HG02623 (cell line): ENCODE measurements at regions not wholly inside any gene's neighbourhood (a gene's known extent, or its start where the extent isn't known, plus 50 kb on each side); places are given as distances from the start of the nearest gene placed in this dataset.

Source experiments
- ATAC-seq: cut with Tn5 transposase; IDR thresholded peaks from one replicate; pipeline ENCODE4 v1.9.1; 2021; ENCODE audit warnings: moderate library complexity; ENCODE audit not compliant: unreplicated experiment

- no peak for ATAC-seq
These were observed 135.7 kb upstream of the STEAP4 start for GRCh38 chr7:88442413-88442812.

DNA sequence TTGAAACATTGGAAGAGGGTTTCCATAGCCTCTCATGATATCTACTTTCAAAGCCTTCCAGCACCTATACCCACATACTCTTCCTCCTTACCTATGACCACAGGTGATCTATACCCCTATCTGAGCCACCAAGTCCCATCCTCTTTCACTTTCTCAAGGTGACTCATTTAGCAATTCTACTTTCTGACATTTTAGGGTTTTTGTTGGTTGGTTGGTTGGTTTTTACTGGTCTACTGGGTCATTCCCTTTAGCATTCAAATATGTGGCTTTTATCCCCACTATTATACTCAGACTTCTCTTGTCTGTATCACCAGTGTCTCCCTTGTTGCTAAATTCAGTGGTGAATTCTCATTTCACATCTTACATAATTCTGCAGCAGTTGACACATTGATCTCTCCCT lies 130.4 kb upstream of the STEAP4 start:
- no peak for ATAC-seq

GRCh38 chr7:88432301-88432700 lies 125.6 kb upstream of the STEAP4 start:
- ATAC-seq = no peak

- ATAC-seq = no peak
These were observed 125.2 kb upstream of the STEAP4 start for GRCh38 chr7:88431882-88432281.

DNA sequence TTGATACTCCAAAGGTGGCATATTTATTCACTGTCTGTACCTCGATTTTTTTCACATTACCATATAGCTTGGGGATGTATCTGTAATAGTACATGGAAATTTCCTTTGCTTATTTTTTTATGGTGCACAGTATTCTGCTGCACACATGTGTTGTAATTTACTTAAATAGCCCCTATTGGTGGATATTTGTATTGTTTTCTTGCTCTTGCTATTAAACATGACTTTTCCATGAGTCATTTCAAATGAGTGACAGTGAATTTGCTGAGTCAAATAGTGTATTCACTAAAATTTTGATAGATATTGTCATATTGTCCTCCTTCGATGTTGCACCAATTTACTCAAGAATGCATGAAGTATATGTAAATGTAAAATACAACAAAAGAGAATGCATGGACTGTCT lies 122.7 kb upstream of the STEAP4 start:
- ATAC-seq = no peak

GRCh38 chr7:88402529-88402928 lies 95.8 kb upstream of the STEAP4 start:
- ATAC-seq = no peak

DNA sequence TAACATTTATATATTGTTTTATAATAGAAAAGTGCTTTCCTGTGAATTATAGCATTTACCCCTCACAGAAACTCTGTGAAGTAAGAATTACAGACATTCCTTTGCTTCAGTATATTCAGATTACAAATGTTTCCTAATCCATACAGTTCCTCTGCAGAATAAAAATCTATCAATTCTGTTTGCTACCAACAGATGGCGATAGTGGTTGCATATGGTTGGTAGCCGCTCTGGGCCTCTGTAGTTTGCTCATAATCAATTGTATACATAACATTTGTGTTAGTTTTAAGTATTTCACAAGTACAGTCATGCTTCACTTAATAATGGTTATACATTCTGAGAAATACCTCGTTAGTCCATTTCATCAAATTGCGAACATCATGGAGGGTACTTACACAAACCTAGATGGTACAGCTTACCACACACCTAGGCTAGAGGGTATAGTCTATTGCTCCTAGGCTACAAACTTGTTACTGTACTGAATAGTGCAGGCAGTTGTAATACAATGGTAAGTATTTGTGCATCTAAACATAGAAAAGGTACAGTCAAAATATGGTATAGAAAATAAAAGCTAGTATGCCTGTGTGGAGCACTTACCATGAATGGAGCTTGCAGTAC lies 94.4 kb upstream of the STEAP4 start:
- ATAC-seq = peak; percentile 45

DNA sequence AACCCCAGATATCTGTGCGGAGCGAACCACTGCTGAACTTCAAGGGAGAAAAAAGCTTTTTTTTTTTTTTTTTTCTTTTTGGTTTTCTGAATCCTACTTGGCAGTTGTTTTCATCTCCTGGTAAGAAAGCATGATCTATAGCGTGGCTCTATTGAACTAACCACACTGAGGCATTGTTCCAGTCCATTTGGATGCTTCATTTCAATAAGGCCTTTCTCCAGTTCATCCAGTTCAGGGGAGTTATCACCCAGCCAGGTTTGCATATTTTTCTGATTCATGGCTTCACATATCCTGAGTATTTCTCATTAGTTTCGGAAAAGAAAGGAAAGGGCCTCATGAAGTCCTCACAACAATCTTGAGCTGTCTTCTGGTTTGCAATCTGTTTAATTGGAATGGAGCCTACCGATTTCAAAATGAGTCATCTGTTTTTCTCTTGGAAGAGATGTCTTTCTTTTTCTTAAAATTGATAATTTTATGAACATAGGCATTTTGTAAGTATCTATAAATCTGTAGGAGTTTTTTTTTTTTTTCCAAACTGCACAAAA lies 93.1 kb upstream of the STEAP4 start:
- ATAC-seq = no peak

- ATAC-seq = no peak
These were observed 92.3 kb upstream of the STEAP4 start for GRCh38 chr7:88399036-88399435.

GRCh38 chr7:88398459-88398858 lies 91.8 kb upstream of the STEAP4 start:
- no peak for ATAC-seq

GRCh38 chr7:88396948-88397322 lies 90.2 kb upstream of the STEAP4 start:
- ATAC-seq = peak; percentile 37

DNA sequence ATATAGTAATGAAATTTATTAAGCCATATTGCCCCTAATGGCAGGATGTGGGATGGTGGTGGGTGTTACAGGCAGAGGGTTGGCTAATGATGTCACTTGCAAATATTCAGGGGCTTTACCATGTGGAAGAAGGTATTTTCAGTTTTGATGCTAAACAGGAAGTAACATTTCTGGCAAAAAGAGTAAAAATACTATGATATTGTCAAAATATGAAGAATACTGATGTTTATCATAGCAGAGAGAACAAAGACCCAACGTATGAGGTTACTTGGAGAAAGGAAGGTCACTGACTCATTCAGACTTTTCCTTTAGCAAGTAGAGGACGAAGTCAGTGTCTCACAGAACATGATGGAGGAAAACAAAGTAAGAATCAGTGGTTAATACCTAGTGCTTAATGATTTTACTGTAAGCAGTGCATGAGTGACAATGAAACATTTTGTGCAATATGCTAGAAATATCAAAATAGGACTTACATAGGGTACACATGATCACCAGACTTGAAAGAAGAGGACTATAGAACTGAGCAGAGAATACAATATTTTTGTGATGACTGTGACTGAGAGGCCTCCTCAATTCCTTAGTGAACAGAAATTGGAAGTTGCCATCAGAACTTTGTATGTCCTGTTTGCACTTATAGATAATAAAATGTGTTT lies 89.7 kb upstream of the STEAP4 start:
- peak; percentile 72 for ATAC-seq

DNA sequence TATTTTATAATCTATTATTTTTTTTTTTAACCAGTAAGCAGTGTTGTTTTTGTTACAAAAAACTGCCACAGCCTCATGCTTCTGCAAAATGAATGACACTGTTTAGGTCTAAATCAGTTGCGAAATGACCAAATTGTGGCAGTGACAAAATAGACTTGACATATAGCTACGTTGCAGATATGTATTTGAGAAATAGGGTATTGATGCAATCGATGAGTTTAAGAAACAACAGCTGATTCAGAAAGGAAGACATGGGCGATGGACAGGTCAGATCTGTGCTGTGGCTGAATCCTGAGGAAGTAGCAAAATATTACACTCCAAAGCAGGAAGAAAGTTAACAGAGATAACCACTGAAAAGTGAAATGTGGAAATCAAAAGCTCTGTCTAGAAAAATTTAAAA lies 89.0 kb upstream of the STEAP4 start:
- ATAC-seq = no peak

DNA sequence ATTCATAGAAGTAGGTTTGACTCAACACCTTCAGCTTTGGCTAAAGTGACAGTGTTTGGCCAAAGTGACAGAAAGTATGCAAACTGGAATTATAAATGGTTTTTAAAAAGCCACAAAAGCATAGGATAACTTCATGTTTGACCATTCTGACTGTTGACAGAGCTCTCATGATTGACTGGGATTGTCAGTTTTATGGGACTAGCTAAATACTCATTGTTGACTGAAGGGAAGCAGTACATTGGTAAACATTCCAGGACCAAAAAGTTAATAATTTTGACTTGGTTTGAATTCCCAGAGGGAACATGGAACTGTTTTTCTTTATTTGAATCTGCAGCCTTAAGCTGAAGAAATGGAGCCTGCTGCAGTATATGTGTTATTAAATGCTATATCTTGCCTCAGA lies 84.6 kb upstream of the STEAP4 start:
- no peak for ATAC-seq

- no peak for ATAC-seq
These were observed 80.7 kb upstream of the STEAP4 start for GRCh38 chr7:88387368-88387767.

DNA sequence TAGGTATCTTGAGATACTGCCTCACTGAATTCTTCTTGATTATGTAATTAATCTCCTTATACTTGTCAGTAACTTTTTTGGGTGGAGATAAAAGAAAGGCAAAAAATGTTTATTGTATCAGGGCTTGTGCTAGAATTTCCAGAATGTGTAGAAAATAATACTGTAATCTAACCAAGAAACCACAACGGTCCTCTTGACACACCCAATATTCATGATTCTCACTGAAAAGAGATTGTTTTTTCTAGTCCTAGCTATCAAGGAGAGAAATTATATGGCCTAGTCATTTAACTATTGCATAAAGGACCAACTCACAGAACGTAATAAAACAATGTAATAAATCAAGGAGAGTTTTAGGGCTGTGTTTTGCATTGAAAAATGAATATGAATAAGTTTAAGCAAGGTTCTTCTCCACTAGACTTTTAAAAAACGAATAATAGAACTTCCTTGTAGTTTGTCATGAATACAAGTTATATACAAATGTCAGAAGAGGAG lies 80.0 kb upstream of the STEAP4 start:
- no peak for ATAC-seq

- no peak for ATAC-seq
These were observed 70.7 kb upstream of the STEAP4 start for GRCh38 chr7:88377434-88377833.

GRCh38 chr7:88368686-88369085 lies 62.0 kb upstream of the STEAP4 start:
- no peak for ATAC-seq

- no peak for ATAC-seq
These were observed 60.2 kb upstream of the STEAP4 start for GRCh38 chr7:88366845-88367244.

GRCh38 chr7:88363869-88364268 lies 57.2 kb upstream of the STEAP4 start:
- ATAC-seq = no peak

DNA sequence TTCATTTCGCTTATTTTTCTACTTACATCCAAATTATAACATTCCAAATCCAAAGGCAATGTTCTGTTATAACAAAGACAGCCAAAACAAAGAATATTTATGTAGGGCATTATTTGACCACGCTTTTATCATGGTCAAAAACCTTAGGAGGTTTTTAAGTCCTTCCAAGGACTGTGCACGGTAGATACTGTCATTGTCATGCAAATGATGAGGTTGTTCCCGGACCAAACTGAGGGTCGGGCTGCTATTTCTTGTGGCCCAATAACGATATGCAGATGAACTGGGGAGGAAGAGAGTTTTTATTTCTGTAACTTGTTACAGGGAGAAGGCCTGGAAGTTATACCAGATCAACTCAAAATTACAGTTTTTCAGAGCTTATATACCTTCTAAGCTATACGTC lies 56.6 kb upstream of the STEAP4 start:
- no peak for ATAC-seq

- ATAC-seq = no peak
These were observed 54.7 kb upstream of the STEAP4 start for GRCh38 chr7:88361357-88361756.

- no peak for ATAC-seq
These were observed 52.2 kb upstream of the STEAP4 start for GRCh38 chr7:88358881-88359280.
